ENCODE measurements at regions not wholly inside any gene's neighbourhood (a gene's known extent, or its start where the extent isn't known, plus 50 kb on each side); places are given as distances from the start of the nearest gene placed in this dataset.
"Not testable (repeated sequence)": the region's sequence is repeated elsewhere in the genome, so short reads cannot be mapped to it uniquely, and the experiment has no call there.

DNA sequence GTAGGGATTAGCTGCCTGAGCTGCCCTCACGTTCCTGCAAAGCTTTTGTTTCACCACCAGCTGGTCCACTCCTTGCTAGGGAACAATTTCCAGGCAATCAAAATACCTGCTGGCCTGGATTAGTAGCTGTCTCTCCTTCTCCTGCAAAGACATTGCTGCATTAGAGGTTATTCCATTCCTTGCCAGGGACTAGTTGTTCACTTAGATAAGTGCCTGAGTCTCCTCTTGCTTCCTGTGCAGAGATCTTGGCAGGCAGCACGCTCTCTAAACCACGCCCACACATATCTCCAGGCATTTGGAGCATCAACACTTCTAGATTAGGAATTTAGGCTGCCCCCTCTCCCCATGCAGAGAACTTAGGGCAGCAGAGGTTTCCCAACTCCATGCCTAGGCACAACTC lies 150.4 kb upstream of the SMIM30 start:
- H3K27ac Mint-ChIP-seq, result no peak overlapping the region
- DNase-seq, result no peak
- H3K4me3 Mint-ChIP-seq, result no peak overlapping the region
- H3K27me3 Mint-ChIP-seq (ENCODE audit: low read depth, poor library complexity), result peaks cover 7% of the 10 kb centered on the region
- H3K9me3 Mint-ChIP-seq, result peaks cover 36% of the 10 kb centered on the region
- TF ChIP-seq CTCF (IDR thresholded peaks at IDR 0.05), result no peak
- peaks cover 3% of the 10 kb centered on the region for H3K36me3 Mint-ChIP-seq (ENCODE audit: low read depth)
- H3K4me1 Mint-ChIP-seq, result no peaks in the 10 kb centered on the region

GRCh38 chr7:113267885-113268284 lies 149.5 kb upstream of the SMIM30 start:
- Mint-ChIP-seq H3K9me3 (peaks cover 37% of the 10 kb centered on the region), H3K27me3 (ENCODE audit: low read depth, poor library complexity) (peaks cover 8% of the 10 kb centered on the region), H3K4me3 (no peak overlapping the region), H3K36me3 (ENCODE audit: low read depth) (peaks cover 5% of the 10 kb centered on the region), H3K27ac (no peak overlapping the region), H3K4me1 (no peaks in the 10 kb centered on the region)
- no peak for DNase-seq
- TF ChIP-seq CTCF (IDR thresholded peaks at IDR 0.05), result no peak

DNA sequence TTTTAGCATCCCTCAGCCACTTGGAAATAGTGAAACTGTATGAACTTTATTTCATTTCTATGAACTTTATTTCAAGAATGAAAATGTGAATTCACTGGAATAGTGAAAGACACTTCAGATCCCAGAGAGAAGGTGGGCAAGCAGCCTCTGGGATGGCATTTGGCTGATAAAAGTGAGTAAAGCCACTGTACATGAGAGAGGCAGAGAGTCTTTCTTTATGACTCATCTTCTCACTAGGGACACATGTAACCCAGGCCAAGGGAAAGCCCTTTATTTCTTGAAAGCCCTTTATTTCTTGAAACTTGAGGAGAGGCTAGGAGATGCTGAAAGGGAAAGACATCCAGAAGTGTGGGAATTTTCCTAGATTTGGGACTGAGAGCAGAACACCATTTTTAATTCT lies 148.9 kb upstream of the SMIM30 start:
- Mint-ChIP-seq H3K36me3 (ENCODE audit: low read depth) (peaks cover 5% of the 10 kb centered on the region), H3K27me3 (ENCODE audit: low read depth, poor library complexity) (peaks cover 6% of the 10 kb centered on the region), H3K9me3 (peaks cover 35% of the 10 kb centered on the region), H3K4me1 (no peaks in the 10 kb centered on the region), H3K27ac (no peak overlapping the region), H3K4me3 (no peak overlapping the region)
- TF ChIP-seq CTCF (IDR thresholded peaks at IDR 0.05), result no peak
- DNase-seq, result no peak

GRCh38 chr7:113263749-113264148 lies 145.4 kb upstream of the SMIM30 start:
- H3K27ac Mint-ChIP-seq, result no peak overlapping the region
- H3K27me3 Mint-ChIP-seq (ENCODE audit: low read depth, poor library complexity), result peaks cover 6% of the 10 kb centered on the region
- H3K4me1 Mint-ChIP-seq, result no peaks in the 10 kb centered on the region
- no peak for TF ChIP-seq CTCF (IDR thresholded peaks at IDR 0.05)
- peaks cover 5% of the 10 kb centered on the region for H3K36me3 Mint-ChIP-seq (ENCODE audit: low read depth)
- no peak for DNase-seq
- H3K4me3 Mint-ChIP-seq, result no peak overlapping the region
- H3K9me3 Mint-ChIP-seq, result peaks cover 9% of the 10 kb centered on the region

GRCh38 chr7:113263215-113263742 lies 144.9 kb upstream of the SMIM30 start:
- not testable (repeated sequence) for H3K36me3 Mint-ChIP-seq (ENCODE audit: low read depth); H3K27ac Mint-ChIP-seq; H3K4me1 Mint-ChIP-seq; H3K4me3 Mint-ChIP-seq; DNase-seq; H3K27me3 Mint-ChIP-seq (ENCODE audit: low read depth, poor library complexity)
- H3K9me3 Mint-ChIP-seq, result peaks cover 13% of the 10 kb centered on the region

- Mint-ChIP-seq H3K9me3 (peaks cover 7% of the 10 kb centered on the region), H3K4me1 (no peaks in the 10 kb centered on the region), H3K4me3 (no peak overlapping the region), H3K27me3 (ENCODE audit: low read depth, poor library complexity) (no peaks in the 10 kb centered on the region), H3K27ac (no peak overlapping the region), H3K36me3 (ENCODE audit: low read depth) (no peaks in the 10 kb centered on the region)
- no peak for TF ChIP-seq CTCF (IDR thresholded peaks at IDR 0.05)
- no peak for DNase-seq
These were observed 138.7 kb upstream of the SMIM30 start for GRCh38 chr7:113256883-113257531.

Data from nephron progenitor cell (in vitro differentiated cells).